IMR-90 (cell line): ENCODE measurements at regions not wholly inside any gene's neighbourhood (a gene's known extent, or its start where the extent isn't known, plus 50 kb on each side); places are given as distances from the start of the nearest gene placed in this dataset.

ENCODE experiments used
- ATAC-seq: fragments of 200-7000 bp; cut with Tn5 transposase; 2 replicates; pipeline ENCODE4 v1.9.1; 2020; ENCODE audit warnings: low read depth, mild to moderate bottlenecking, moderate library complexity
- BruUV-seq: library from RNA; stranded (reverse); fragments of 400-500 nt; replicated peaks from 2 replicates; lab custom pipeline; 2021; lab: Mats Ljungman, UMichigan
- CTCF ChIA-PET: fragments of 300-600 bp; formaldehyde crosslinking; extraction: SDS; loops from one replicate; lab custom pipeline; 2021; ENCODE audit warnings: antibody characterized with exemption; lab: Yijun Ruan, JAX
- POLR2A ChIA-PET: fragments of 300-600 bp; sonication (Branson Sonifier 250); formaldehyde crosslinking; loops from one replicate; lab custom pipeline; 2022; ENCODE audit warnings: antibody characterized with exemption; ENCODE audit not compliant: unreplicated experiment; lab: Charles Lee
- DNase-seq: peaks from one replicate; pipeline ENCODE4 v3.0.0; 2013
- H2AFZ ChIP-seq: replicated peaks from 2 replicates; pipeline ENCODE3; 2013; ENCODE audit warnings: low read length, mild to moderate bottlenecking; ENCODE audit not compliant: poor library complexity
- H2AK5ac ChIP-seq: 2 replicates; pipeline ENCODE4 v1.6.1; 2013; ENCODE audit warnings: low read depth, low read length, inconsistent platforms
- H2AK9ac ChIP-seq: replicated peaks from 2 replicates; pipeline ENCODE3; 2013; ENCODE audit warnings: mild to moderate bottlenecking, low read depth, low read length, moderate library complexity; ENCODE audit not compliant: poor library complexity
- H2BK120ac ChIP-seq: 2 replicates; pipeline ENCODE4 v1.6.1; 2013; ENCODE audit warnings: low read depth, low read length, inconsistent platforms
- H2BK15ac ChIP-seq: 3 replicates; pipeline ENCODE4 v1.6.1; 2013; ENCODE audit warnings: low read depth, low read length, inconsistent platforms
- H2BK20ac ChIP-seq: 2 replicates; pipeline ENCODE4 v1.6.1; 2013; ENCODE audit warnings: low read depth, mild to moderate bottlenecking, inconsistent platforms, low read length, moderate library complexity
- H2BK5ac ChIP-seq: 2 replicates; pipeline ENCODE4 v1.6.1; 2013; ENCODE audit warnings: mild to moderate bottlenecking, low read depth, low read length, inconsistent platforms; ENCODE audit not compliant: poor library complexity, severe bottlenecking
- H3K14ac ChIP-seq: replicated peaks from 2 replicates; pipeline ENCODE4 v1.6.1; 2013; ENCODE audit warnings: low read depth, low read length, inconsistent platforms
- H3K18ac ChIP-seq: 2 replicates; pipeline ENCODE4 v1.6.1; 2013; ENCODE audit warnings: low read depth, low read length, control low read depth
- H3K23ac ChIP-seq: 2 replicates; pipeline ENCODE4 v1.6.1; 2013; ENCODE audit warnings: low read depth, low read length, inconsistent platforms
- H3K27ac ChIP-seq: 2 replicates; pipeline ENCODE4 v1.5.1; 2013; ENCODE audit warnings: mild to moderate bottlenecking, control low read depth, low read length; ENCODE audit not compliant: insufficient read depth
- H3K27me3 ChIP-seq: 2 replicates; pipeline ENCODE4 v1.6.1; 2013; ENCODE audit warnings: low read length; ENCODE audit not compliant: control insufficient read depth, insufficient read depth
- H3K36me3 ChIP-seq: 2 replicates; pipeline ENCODE4 v1.6.1; 2013; ENCODE audit warnings: low read length, mixed read lengths; ENCODE audit not compliant: control insufficient read depth, insufficient read depth
- H3K4ac ChIP-seq: 2 replicates; pipeline ENCODE4 v1.6.1; 2013; ENCODE audit warnings: low read depth, low read length, inconsistent platforms
- H3K4me1 ChIP-seq: 2 replicates; pipeline ENCODE4 v1.6.1; 2013; ENCODE audit warnings: low read length, mixed read lengths; ENCODE audit not compliant: control insufficient read depth, insufficient read depth
- H3K4me2 ChIP-seq: 2 replicates; pipeline ENCODE4 v1.6.1; 2013; ENCODE audit warnings: low read depth, mild to moderate bottlenecking, control low read depth, low read length, moderate library complexity
- H3K4me3 ChIP-seq: 2 replicates; pipeline ENCODE4 v1.5.1; 2013; ENCODE audit warnings: low read depth, mild to moderate bottlenecking, control low read depth, low read length, moderate library complexity; ENCODE audit not compliant: insufficient read depth
- H3K56ac ChIP-seq: 2 replicates; pipeline ENCODE4 v1.6.1; 2013; ENCODE audit warnings: low read length, inconsistent platforms; ENCODE audit not compliant: insufficient read depth; ENCODE audit errors: extremely low read depth
- H3K79me1 ChIP-seq, 2 experiments: 2 replicates each; pipeline ENCODE4 v1.6.1; 2013; ENCODE audit warnings: low read length in 2 of 2, inconsistent platforms in 1 of 2, low read depth in 1 of 2
- H3K9ac ChIP-seq: 2 replicates; pipeline ENCODE4 v1.6.1; 2013; ENCODE audit warnings: low read depth, low read length, control low read depth
- H3K9me1 ChIP-seq: 2 replicates; pipeline ENCODE4 v1.6.1; 2013; ENCODE audit warnings: low read length, inconsistent platforms; ENCODE audit not compliant: insufficient read depth
- H3K9me3 ChIP-seq: 2 replicates; pipeline ENCODE4 v1.6.1; 2013; ENCODE audit warnings: low read length; ENCODE audit not compliant: control insufficient read depth, insufficient read depth
- H4K20me1 ChIP-seq: 2 replicates; pipeline ENCODE4 v1.6.1; 2013; ENCODE audit warnings: low read length, inconsistent platforms; ENCODE audit not compliant: insufficient read depth
- H4K5ac ChIP-seq: 2 replicates; pipeline ENCODE4 v1.6.1; 2013; ENCODE audit warnings: mild to moderate bottlenecking, low read depth, low read length, control low read depth
- H4K8ac ChIP-seq, 2 experiments: 2 replicates each; pipeline ENCODE4 v1.6.1; 2013; ENCODE audit warnings: low read depth in 2 of 2, low read length in 2 of 2, control low read depth in 1 of 2, inconsistent platforms in 1 of 2
- H4K91ac ChIP-seq: 2 replicates; pipeline ENCODE4 v1.6.1; 2013; ENCODE audit warnings: low read depth, low read length, inconsistent platforms; ENCODE audit not compliant: insufficient read depth
- CTCF ChIP-seq: conservative IDR thresholded peaks from 2 replicates; pipeline ENCODE4 v1.5.1; 2012; ENCODE audit warnings: mild to moderate bottlenecking, low read depth, low read length, improper control_type of control experiment
- FOS ChIP-seq: fragments of 150-350 bp; IDR thresholded peaks from 2 replicates; pipeline ENCODE4 v1.6.1; 2016; ENCODE audit warnings: low read depth, low read length
- MAZ ChIP-seq: IDR thresholded peaks from 2 replicates; pipeline ENCODE4 v1.6.1; 2012; ENCODE audit warnings: low read depth, mild to moderate bottlenecking, low read length, improper control_type of control experiment, moderate library complexity, borderline replicate concordance
- NFE2L2 ChIP-seq: fragments of 150-350 bp; IDR thresholded peaks from 2 replicates; pipeline ENCODE4 v1.6.1; 2016; ENCODE audit warnings: low read depth, mild to moderate bottlenecking, low read length
- POLR2A ChIP-seq: IDR thresholded peaks from 2 replicates; pipeline ENCODE4 v1.6.1; 2012; ENCODE audit warnings: mild to moderate bottlenecking, low read depth, low read length
- RAD21 ChIP-seq: IDR thresholded peaks from 2 replicates; pipeline ENCODE4 v1.6.1; 2012; ENCODE audit warnings: low read length, improper control_type of control experiment
- RCOR1 ChIP-seq: IDR thresholded peaks from 2 replicates; pipeline ENCODE4 v1.6.1; 2012; ENCODE audit warnings: mild to moderate bottlenecking, low read length, improper control_type of control experiment; ENCODE audit not compliant: insufficient replicate concordance
- SMC3 ChIP-seq: fragments of 150-350 bp; IDR thresholded peaks from 2 replicates; pipeline ENCODE4 v1.6.1; 2016; ENCODE audit warnings: low read depth, mild to moderate bottlenecking, antibody characterized with exemption, low read length, moderate library complexity
- WGBS, 2 experiments: methylation state at CpG; one replicate each; pipeline versions ENCODE4 v1.1.5 to v1.1.7; 2013; ENCODE audit warnings: missing lambda C conversion rate in 2 of 2; ENCODE audit not compliant: insufficient read length in 1 of 2; ENCODE audit errors: extremely low coverage in 2 of 2; 5-methylcytosine and 5-hydroxymethylcytosine counted together
- dilution Hi-C: fragments of 300-500 bp; cut with HindIII; formaldehyde crosslinking; loops from one replicate; pipeline ENCODE4 v1.14.3; 2018; ENCODE audit warnings: low sequenced_read_pairs; ENCODE audit not compliant: unreplicated experiment
- in situ Hi-C: fragments of 300-500 bp; cut with MboI; formaldehyde crosslinking; loops from 3 replicates; pipeline ENCODE4 v1.14.3; 2019; ENCODE audit warnings: low sequenced_read_pairs, inconsistent platforms, mixed read lengths
- intact Hi-C: fragments of 100-400 bp; cut with micrococcal nuclease; formaldehyde crosslinking; loops from 2 replicates; pipeline ENCODE4 v1.10.0; 2022

- H3K79me1 ChIP-seq, result no peaks in the 10 kb centered on the region
- H3K27me3 ChIP-seq, result no peaks in the 10 kb centered on the region
- H4K8ac ChIP-seq, result peak overlapping the region in 1 of 2 experiments; percentile 74; a peak in 2 of 4 replicates
- WGBS, 2 experiments, result 0% methylated on average over 1 of the region's 2 CpGs; no CpG with 5 or more reads in 1 of the 2 experiments
- peak; percentile 35; the same call in 1 of the 2 replicates for TF ChIP-seq POLR2A
- no peak for TF ChIP-seq MAZ
- TF ChIP-seq RAD21, result peak; percentile 93
- peak; percentile 88 for TF ChIP-seq CTCF
- TF ChIP-seq RCOR1, result no peak
- TF ChIP-seq FOS, result no peak
- TF ChIP-seq NFE2L2, result no peak
- TF ChIP-seq SMC3, result peak; percentile 83
- ATAC-seq (peak; percentile 77), DNase-seq (peak; percentile 85)
- H3K4ac ChIP-seq, result peak overlapping the region; percentile 55
- peak overlapping the region; percentile 72 for H2AK5ac ChIP-seq
- H4K20me1 ChIP-seq, result no peaks in the 10 kb centered on the region
- H3K4me2 ChIP-seq, result peak overlapping the region; percentile 65; the same call in 1 of the 2 replicates
- H3K23ac ChIP-seq, result no peak overlapping the region
- dilution Hi-C loops, result no loop called here
- H3K9me3 ChIP-seq, result no peaks in the 10 kb centered on the region
- no peak overlapping the region for H3K27ac ChIP-seq
- peak overlapping the region; percentile 24; the same call in 1 of the 2 replicates for H3K56ac ChIP-seq
- peak overlapping the region; percentile 82 for H2BK20ac ChIP-seq
- peak overlapping the region; percentile 42; the same call in 1 of the 2 replicates for H3K18ac ChIP-seq
- POLR2A ChIA-PET, result interaction anchor here (1.0 kb wide), 1 partner anchor 672 kb away, joined by 4 read pairs; no protein-coding TSS in a partner anchor
- no TSS peak for BruUV-seq
- peak overlapping the region; percentile 25; the same call in 1 of the 2 replicates for H3K9ac ChIP-seq
- H3K36me3 ChIP-seq, result no peaks in the 10 kb centered on the region
- H3K4me3 ChIP-seq, result no peak overlapping the region
- H2BK5ac ChIP-seq, result peak overlapping the region; percentile 27
- H4K91ac ChIP-seq, result peak overlapping the region; percentile 68
- intact Hi-C loops, result loop anchor here (1.0 to 10.0 kb wide), 6 partner anchors 209 to 1457 kb away; partner anchors contain the start of gene PRKD1
- CTCF ChIA-PET, result interaction anchor here (0.6 to 2.3 kb wide), 19 partner anchors 9 to 1441 kb away, joined by 3 to 16 read pairs (median 3); no protein-coding TSS in a partner anchor
- no peak overlapping the region for H2AK9ac ChIP-seq
- H4K5ac ChIP-seq, result no peak overlapping the region; the same call in 1 of the 2 replicates
- H2BK15ac ChIP-seq, result peak overlapping the region; percentile 37; the same call in 1 of the 3 replicates
- in situ Hi-C loops, result loop anchor here (5.0 to 25.0 kb wide), 6 partner anchors 207 to 1460 kb away; no protein-coding TSS in a partner anchor
- peaks cover 13% of the 10 kb centered on the region for H3K4me1 ChIP-seq
- H2AFZ ChIP-seq, result peak overlapping the region; percentile 46
- 0 out of 2 replicates have a peak overlapping the region, but pooled peaks have one; percentile 21 for H3K14ac ChIP-seq
- H3K9me1 ChIP-seq, result peaks cover 8% of the 10 kb centered on the region; the same call in 1 of the 2 replicates
- peak overlapping the region; percentile 71 for H2BK120ac ChIP-seq
These were observed 286.9 kb upstream of the PRKD1 start for GRCh38 chr14:30214461-30215090.
